SHP77 (cell line): ENCODE measurements at regions not wholly inside any gene's neighbourhood (a gene's known extent, or its start where the extent isn't known, plus 50 kb on each side); places are given as distances from the start of the nearest gene placed in this dataset.

Experiments
- DNase-seq, 2 experiments: peaks; one replicate each; lab custom pipeline; 2025; lab: John Stamatoyannopoulos, UW

GRCh38 chr7:12074889-12075288 is 136.2 kb upstream of the TMEM106B start:
- DNase-seq: no peak

- no peak for DNase-seq
Observed at GRCh38 chr7:12080006-12080405, 131.1 kb upstream of the TMEM106B start.

- DNase-seq: no peak
Observed at GRCh38 chr7:12085516-12085915, 125.6 kb upstream of the TMEM106B start.

GRCh38 chr7:12089951-12090756 is 120.9 kb upstream of the TMEM106B start:
- peak in 1 of 2 experiments; percentile 35 for DNase-seq

- no peak for DNase-seq
Observed at GRCh38 chr7:12090757-12091221, 120.3 kb upstream of the TMEM106B start.

- DNase-seq: no peak
Observed at GRCh38 chr7:12091231-12091630, 119.9 kb upstream of the TMEM106B start.

- no peak for DNase-seq
Observed at GRCh38 chr7:12092499-12093130, 118.5 kb upstream of the TMEM106B start.

GRCh38 chr7:12093365-12093764 is 117.7 kb upstream of the TMEM106B start:
- no peak for DNase-seq

GRCh38 chr7:12094365-12094921 is 116.7 kb upstream of the TMEM106B start:
- DNase-seq: no peak

- no peak for DNase-seq
Observed at GRCh38 chr7:12102126-12102525, 109.0 kb upstream of the TMEM106B start.

- no peak for DNase-seq
Observed at GRCh38 chr7:12102527-12102926, 108.6 kb upstream of the TMEM106B start.

GRCh38 chr7:12103948-12104347 is 107.1 kb upstream of the TMEM106B start:
- DNase-seq: no peak

- no peak for DNase-seq
Observed at GRCh38 chr7:12107381-12107780, 103.7 kb upstream of the TMEM106B start.

- no peak for DNase-seq
Observed at GRCh38 chr7:12107841-12108254, 103.2 kb upstream of the TMEM106B start.

GRCh38 chr7:12110425-12110824 is 100.7 kb upstream of the TMEM106B start:
- no peak for DNase-seq

- DNase-seq: peak; percentile 15 to 40
Observed at GRCh38 chr7:12111422-12112405, 99.4 kb upstream of the TMEM106B start.

GRCh38 chr7:12117170-12117569 is 93.9 kb upstream of the TMEM106B start:
- DNase-seq: no peak

GRCh38 chr7:12119620-12120303 is 91.3 kb upstream of the TMEM106B start:
- DNase-seq: no peak

- DNase-seq: no peak
Observed at GRCh38 chr7:12120632-12121031, 90.5 kb upstream of the TMEM106B start.

GRCh38 chr7:12123172-12123571 is 87.9 kb upstream of the TMEM106B start:
- DNase-seq: no peak

- no peak for DNase-seq
Observed at GRCh38 chr7:12124028-12124427, 87.1 kb upstream of the TMEM106B start.
